Keratinocyte (primary cell): ENCODE measurements at regions not wholly inside any gene's neighbourhood (a gene's known extent, or its start where the extent isn't known, plus 50 kb on each side); places are given as distances from the start of the nearest gene placed in this dataset.

ENCODE experiments used
- EZH2 ChIP-seq: IDR thresholded peaks from one replicate; pipeline ENCODE4 v1.6.1; 2012; ENCODE audit warnings: inconsistent platforms, mild to moderate bottlenecking, low read length, moderate library complexity
- TF ChIP-seq, protein P1 (sequence below), 3 experiments: IDR thresholded peaks in 1 of 3; conservative IDR thresholded peaks in 1 of 3; optimal IDR thresholded peaks in 1 of 3; 2 replicates in 2 of 3; 3 replicates in 1 of 3; pipeline versions ENCODE3 to v1.5.1; 2011; ENCODE audit warnings: low read length in 3 of 3, mild to moderate bottlenecking in 3 of 3, moderate library complexity in 2 of 3, control low read depth in 1 of 3, inconsistent platforms in 1 of 3; ENCODE audit not compliant: insufficient read depth in 2 of 3; ENCODE audit errors: extremely low read depth in 1 of 3

DNA sequence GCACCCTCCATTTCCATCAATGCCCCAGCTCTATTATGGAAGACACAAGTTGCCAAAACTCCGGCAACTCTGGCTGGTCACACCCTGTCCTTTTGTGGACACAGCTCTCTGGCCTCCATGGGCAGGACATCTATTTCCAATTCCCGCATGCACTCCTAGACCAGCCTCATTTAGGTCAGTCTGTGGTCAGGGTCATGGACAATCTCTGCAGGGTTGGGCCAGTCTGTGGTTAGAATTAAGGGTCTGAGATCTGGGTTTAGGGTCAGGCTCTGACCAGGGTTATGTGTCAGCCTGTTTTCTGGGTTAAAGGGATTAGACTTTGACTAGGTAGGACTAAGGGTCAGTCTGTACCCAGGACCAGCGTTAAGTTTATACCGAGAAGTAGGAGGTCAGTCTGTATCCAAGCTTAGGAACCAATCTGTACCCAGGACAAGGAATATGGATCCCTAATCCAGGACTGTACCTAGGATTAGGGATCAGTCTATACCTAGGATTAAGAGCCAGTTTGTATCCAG is 82.4 kb downstream of the VEGFA start:
- TF ChIP-seq, protein P1, sequence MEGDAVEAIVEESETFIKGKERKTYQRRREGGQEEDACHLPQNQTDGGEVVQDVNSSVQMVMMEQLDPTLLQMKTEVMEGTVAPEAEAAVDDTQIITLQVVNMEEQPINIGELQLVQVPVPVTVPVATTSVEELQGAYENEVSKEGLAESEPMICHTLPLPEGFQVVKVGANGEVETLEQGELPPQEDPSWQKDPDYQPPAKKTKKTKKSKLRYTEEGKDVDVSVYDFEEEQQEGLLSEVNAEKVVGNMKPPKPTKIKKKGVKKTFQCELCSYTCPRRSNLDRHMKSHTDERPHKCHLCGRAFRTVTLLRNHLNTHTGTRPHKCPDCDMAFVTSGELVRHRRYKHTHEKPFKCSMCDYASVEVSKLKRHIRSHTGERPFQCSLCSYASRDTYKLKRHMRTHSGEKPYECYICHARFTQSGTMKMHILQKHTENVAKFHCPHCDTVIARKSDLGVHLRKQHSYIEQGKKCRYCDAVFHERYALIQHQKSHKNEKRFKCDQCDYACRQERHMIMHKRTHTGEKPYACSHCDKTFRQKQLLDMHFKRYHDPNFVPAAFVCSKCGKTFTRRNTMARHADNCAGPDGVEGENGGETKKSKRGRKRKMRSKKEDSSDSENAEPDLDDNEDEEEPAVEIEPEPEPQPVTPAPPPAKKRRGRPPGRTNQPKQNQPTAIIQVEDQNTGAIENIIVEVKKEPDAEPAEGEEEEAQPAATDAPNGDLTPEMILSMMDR (optimal IDR thresholded peaks at IDR 0.05 in 1 of 3, IDR thresholded peaks at IDR 0.05 in 1 of 3, conservative IDR thresholded peaks at IDR 0.05 in 1 of 3; ENCODE audit: extremely low read depth in 1 of 3, insufficient read depth in 2 of 3, low read length in 3 of 3): no peak
- TF ChIP-seq EZH2: no peak
